ENCODE measurements at regions not wholly inside any gene's neighbourhood (a gene's known extent, or its start where the extent isn't known, plus 50 kb on each side); places are given as distances from the start of the nearest gene placed in this dataset.
"Not testable (repeated sequence)": the region's sequence is repeated elsewhere in the genome, so short reads cannot be mapped to it uniquely, and the experiment has no call there.

GRCh38 chr15:20106026-20106425 is 435.6 kb downstream of the GOLGA6L6 start:
- no peak for DNase-seq (ENCODE audit: low read depth)
- no peak overlapping the region for H3K4me3 ChIP-seq (ENCODE audit: low read depth, low read length)
- no peak for TF ChIP-seq CTCF (conservative IDR thresholded peaks at IDR 0.05; ENCODE audit: low read depth, low read length)

- not testable (repeated sequence) for DNase-seq (ENCODE audit: low read depth); H3K4me3 ChIP-seq (ENCODE audit: low read depth, low read length)
Observed at GRCh38 chr15:20105011-20105990, 436.3 kb downstream of the GOLGA6L6 start.

DNA sequence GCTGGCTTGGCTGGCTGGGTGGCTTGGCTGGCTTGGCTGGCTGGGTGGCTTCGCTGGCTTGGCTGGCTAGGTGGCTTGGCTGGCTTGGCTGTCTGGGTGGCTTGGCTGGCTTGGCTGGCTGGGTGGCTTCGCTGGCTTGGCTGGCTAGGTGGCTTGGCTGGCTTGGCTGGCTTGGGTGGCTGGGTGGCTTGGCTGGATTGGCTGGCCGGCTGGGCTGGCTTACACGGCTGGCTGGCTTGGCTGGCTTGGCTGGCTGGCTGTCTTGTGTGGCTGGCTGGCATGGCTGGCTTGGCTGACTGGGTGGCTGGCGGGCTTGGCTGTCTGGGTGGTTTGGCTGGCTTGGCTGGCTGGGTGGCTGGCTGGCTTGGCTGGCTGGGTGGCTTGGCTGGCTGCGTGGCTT is 437.0 kb downstream of the GOLGA6L6 start:
- H3K4me3 ChIP-seq (ENCODE audit: low read depth, low read length); DNase-seq (ENCODE audit: low read depth): not testable (repeated sequence)

- not testable (repeated sequence) for DNase-seq (ENCODE audit: low read depth); H3K4me3 ChIP-seq (ENCODE audit: low read depth, low read length)
Observed at GRCh38 chr15:20102862-20103261, 438.7 kb downstream of the GOLGA6L6 start.

DNA sequence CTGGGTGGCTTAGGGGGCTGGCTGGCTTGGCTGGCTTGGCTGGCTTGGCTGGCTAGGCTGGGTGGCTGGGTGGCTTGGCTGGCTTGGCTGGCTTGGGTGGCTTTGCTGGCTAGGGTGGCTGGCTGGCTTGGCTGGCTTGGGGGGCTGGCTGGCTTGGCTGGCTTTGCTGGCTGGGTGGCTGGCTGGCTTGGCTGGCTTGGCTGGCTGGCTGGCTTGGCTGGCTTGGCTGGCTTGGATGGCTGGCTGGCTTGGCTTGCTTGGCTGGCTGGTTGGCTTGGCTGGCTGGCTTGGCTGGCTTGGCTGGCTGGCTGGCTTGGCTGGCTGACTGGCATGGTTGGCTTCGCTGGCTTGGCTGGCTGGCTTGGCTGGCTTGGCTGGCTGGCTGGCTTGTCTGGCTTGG is 439.4 kb downstream of the GOLGA6L6 start:
- not testable (repeated sequence) for DNase-seq (ENCODE audit: low read depth); H3K4me3 ChIP-seq (ENCODE audit: low read depth, low read length)

DNA sequence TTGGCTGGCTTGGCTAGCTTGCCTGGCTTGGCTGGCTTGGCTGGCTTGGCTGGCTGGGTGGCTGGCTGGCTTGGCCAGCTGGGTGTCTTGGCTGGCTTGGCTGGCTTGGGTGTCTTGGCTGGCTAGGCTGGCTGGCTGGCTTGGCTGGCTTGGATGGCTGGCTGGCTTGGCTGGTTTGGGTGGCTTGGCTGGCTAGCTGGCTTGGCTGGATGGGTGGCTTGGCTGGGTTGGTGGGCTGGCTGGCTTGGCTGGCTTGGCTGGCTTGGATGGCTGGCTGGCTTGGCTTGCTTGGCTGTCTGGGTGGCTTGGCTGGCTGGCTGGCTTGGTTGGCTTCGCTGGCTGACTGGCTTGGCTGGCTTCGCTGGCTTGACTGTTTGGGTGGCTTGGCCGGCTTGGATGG is 440.3 kb downstream of the GOLGA6L6 start:
- not testable (repeated sequence) for H3K4me3 ChIP-seq (ENCODE audit: low read depth, low read length); DNase-seq (ENCODE audit: low read depth)

DNA sequence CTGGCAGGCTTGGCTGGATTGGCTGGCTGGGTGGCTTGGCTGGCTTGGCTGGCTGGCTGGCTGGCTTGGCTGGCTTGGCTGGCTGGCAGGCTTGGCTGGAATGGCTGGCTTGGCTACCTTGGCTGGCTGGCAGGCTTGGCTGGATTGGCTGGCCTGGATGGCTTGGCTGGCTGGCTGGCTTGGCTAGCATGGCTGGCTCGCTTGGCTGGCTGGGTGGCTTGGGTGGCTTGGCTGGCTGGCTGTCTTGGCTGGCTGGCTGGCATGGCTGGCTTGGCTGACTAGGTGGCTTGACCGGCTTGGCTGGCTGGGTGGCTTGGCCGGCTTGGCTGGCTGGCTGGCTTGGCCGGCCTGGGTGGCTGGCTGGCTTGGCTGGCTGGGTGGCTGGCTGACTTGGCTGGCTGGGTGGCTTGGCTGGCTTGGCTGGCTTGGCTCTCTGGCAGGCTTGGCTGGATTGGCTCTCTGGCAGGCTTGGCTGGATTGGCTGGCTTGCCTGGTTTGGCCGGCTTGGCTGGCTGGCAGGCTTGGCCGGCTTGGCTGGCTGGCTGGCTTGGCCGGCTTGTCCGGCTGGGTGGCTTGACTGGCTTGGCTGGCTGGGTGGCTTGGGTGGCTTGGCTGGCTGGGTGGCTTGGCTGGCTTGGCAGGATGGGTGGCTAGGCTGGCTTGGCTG is 440.9 kb downstream of the GOLGA6L6 start:
- H3K4me3 ChIP-seq (ENCODE audit: low read depth, low read length); DNase-seq (ENCODE audit: low read depth): not testable (repeated sequence)

- not testable (repeated sequence) for DNase-seq (ENCODE audit: low read depth); H3K4me3 ChIP-seq (ENCODE audit: low read depth, low read length)
Observed at GRCh38 chr15:20095699-20096303, 445.8 kb downstream of the GOLGA6L6 start.

GRCh38 chr15:20089541-20089940 is 452.1 kb downstream of the GOLGA6L6 start:
- not testable (repeated sequence) for H3K4me3 ChIP-seq (ENCODE audit: low read depth, low read length); DNase-seq (ENCODE audit: low read depth)

DNA sequence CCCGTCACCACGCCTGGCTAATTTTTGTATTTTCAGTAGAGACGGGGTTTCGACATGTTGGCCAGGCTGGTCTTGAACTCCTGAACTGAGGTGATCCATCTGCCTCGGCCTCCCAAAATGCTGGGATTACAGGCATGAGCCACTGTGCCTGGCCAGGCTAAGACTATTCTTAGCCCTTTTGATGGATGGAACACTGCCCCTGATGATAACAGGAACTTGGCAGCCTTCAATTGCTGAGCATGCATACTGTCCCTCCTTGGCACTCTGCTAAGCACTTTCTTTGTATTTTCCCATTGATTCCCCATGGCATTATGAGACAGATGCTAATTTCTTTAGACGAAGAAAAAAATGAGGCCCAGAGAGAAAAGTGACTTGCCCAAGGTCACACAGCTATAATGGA is 457.6 kb downstream of the GOLGA6L6 start:
- not testable (repeated sequence) for H3K4me3 ChIP-seq (ENCODE audit: low read depth, low read length); DNase-seq (ENCODE audit: low read depth)

DNA sequence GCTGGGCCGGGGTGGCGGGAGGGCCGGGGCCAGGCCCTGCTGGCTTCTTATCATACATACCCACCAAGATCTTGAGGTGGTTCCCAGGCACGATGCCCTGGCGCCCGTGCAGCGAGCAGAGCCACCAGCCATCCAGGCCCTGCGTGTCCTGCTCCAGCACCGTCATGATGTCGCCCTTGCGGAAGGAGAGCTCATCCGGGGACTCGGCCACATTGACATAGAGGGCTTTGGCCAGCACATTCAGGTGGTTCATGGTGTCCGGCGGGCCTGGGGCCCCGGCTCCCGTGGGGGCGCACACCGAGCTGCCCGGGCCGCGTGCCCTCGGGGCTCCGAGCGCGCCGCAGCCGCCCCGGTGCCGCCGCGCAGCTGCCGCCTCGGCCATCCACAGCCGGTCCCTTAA is 467.5 kb downstream of the GOLGA6L6 start:
- not testable (repeated sequence) for DNase-seq (ENCODE audit: low read depth); H3K4me3 ChIP-seq (ENCODE audit: low read depth, low read length)

GRCh38 chr15:20069043-20069442 is 472.6 kb downstream of the GOLGA6L6 start:
- H3K4me3 ChIP-seq (ENCODE audit: low read depth, low read length); DNase-seq (ENCODE audit: low read depth): not testable (repeated sequence)

DNA sequence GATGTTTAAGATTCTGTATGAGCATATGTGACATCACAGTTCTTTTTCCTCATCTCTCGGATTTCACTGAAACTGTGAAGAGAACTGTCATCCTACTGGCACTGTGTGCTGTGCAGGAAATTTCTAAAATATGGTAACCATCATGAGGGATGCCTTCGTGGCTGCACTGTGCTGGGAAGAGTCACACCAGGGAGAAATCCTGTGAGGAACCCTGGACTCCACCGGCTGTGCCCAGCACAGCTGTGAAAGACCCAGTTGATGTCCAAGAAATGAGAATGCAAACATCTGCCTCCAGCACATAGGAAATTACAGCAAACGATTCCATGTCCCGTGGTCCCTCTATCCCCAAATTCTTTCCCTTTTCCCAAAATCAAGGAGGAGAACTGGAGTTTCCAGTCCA is 475.4 kb downstream of the GOLGA6L6 start:
- not testable (repeated sequence) for H3K4me3 ChIP-seq (ENCODE audit: low read depth, low read length); DNase-seq (ENCODE audit: low read depth)

DNA sequence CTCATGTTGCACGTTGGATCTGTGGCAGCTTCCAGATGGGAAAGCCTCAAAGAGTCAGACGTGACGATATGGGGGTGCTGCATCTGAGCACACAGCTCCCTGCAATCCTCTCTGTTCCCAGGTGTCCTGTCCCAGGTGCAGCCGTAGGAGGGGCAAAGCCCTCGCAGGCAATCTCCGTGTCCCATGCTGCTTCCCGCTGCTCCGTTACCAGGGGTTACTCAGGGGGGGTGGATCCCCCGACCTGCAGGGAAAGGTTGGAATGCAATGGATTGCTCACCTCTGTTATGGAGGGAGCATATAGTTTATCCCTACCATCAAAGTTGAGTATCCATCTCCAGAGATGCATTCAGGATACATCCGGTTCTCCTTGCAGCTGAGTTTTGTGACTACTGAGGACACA is 476.1 kb downstream of the GOLGA6L6 start:
- DNase-seq (ENCODE audit: low read depth); H3K4me3 ChIP-seq (ENCODE audit: low read depth, low read length): not testable (repeated sequence)

GRCh38 chr15:20063167-20063566 is 478.4 kb downstream of the GOLGA6L6 start:
- not testable (repeated sequence) for H3K4me3 ChIP-seq (ENCODE audit: low read depth, low read length); DNase-seq (ENCODE audit: low read depth)

DNA sequence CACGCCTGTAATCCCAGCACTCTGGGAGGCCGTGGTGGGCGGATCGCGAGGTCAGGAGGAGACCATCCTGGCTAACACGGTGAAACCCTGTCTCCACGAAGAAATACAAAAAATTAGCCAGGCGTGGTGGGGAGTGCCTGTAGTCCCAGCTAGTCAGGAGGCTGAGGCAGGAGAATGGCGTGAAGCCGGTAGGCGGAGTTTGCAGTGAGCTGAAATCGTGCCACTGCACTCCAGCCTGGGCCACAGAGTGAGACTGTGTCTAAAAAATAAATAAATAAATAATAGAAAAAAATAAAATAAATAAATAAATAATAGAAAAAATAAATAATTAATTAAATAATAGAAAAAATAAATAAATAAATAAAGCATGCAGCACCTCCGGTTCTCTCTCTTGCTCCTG is 480.8 kb downstream of the GOLGA6L6 start:
- not testable (repeated sequence) for H3K4me3 ChIP-seq (ENCODE audit: low read depth, low read length)

GRCh38 chr15:20056871-20057270 is 484.7 kb downstream of the GOLGA6L6 start:
- H3K4me3 ChIP-seq (ENCODE audit: low read depth, low read length); DNase-seq (ENCODE audit: low read depth): not testable (repeated sequence)

More for the DNA sequence above, 480.8 kb downstream of the GOLGA6L6 start:
- DNase-seq (ENCODE audit: low read depth) = not testable (repeated sequence)

- DNase-seq (ENCODE audit: low read depth); H3K4me3 ChIP-seq (ENCODE audit: low read depth, low read length): not testable (repeated sequence)
Observed at GRCh38 chr15:20055921-20056320, 485.7 kb downstream of the GOLGA6L6 start.

Data from choroid plexus epithelial cell (primary cell).